Medulla oblongata (tissue), 1 donor: ENCODE measurements at regions not wholly inside any gene's neighbourhood (a gene's known extent, or its start where the extent isn't known, plus 50 kb on each side); places are given as distances from the start of the nearest gene placed in this dataset.
"Not testable (repeated sequence)": the region's sequence is repeated elsewhere in the genome, so short reads cannot be mapped to it uniquely, and the experiment has no call there.

Experiments
- DNase-seq: peaks from one replicate; pipeline ENCODE4 v3.0.0-alpha.2; 2015; ENCODE audit errors: extremely low spot score

DNA sequence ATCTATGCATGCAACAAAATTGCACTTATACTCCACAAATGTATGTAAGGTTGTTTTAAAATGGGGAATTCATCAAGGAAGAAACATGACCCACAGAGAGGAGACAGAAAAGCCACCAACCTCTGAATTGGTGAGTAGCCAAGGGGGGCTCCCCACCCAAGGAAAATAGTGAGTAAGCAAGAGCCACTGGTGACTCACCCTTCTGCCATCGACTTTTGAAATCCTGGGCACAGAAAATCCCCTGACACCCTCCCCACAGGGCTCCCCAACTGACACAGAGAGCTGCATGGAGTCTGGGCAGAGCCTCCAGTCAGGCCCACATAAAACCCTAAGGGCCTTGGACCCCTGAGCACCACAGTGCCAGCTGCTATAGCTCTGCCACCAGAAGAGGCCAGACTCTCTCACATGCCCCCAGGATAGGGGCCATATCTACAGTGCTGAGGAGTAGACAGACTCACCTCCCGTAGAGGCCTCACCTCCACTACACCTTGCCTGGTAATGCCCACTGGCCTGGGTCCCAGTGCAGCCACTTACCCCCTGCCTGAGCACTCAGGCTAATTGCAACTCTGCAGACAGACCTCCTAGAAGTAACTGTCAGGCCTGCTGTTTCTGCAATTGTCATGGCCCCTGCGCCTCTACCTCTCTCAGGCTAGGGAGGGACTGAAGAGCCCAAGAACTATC, 244.7 kb upstream of the WSB1 start:
- no peak for DNase-seq

GRCh38 chr17:27065588-27065987, 228.3 kb upstream of the WSB1 start:
- no peak for DNase-seq

DNA sequence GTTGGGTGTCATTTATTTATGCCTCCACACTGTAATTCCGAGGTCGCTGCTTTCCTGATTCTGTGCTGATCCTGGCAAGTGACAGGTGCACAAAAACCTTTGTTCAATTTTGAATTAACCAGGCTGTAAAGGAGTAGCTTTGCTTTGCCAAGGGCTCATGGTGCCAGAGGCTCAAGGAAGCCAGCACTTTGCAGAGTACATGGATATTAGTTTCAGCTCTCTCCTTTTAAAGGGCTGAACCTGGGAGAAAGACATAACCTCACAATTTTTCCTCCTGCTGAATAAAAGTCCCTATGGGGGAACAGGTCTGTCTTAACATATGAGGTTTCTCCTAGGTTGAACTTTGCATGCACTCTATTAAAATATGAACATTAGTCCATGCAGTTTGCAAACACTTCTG, 227.6 kb upstream of the WSB1 start:
- no peak for DNase-seq

GRCh38 chr17:27069842-27070508, 223.9 kb upstream of the WSB1 start:
- DNase-seq: no peak

DNA sequence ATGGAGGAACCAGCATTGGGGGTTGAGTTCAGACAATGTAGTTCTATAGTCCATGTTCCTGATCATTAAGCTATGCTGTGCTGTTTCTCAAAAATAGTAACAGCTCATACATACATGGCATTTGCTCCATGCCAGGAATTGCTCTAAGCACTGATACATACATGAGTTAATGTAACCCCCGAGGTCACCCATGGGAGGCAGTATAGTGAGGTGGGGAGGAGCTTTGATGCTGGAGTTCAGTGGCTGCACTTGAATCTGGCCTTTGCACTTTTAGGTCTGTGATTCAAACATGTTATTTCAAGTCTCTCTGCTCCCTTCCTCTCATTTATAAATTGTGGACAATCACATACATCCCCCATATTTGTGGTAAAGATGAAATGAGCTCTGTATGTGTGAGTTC, 223.1 kb upstream of the WSB1 start:
- no peak for DNase-seq

- DNase-seq: no peak
Measured at GRCh38 chr17:27072885-27073284, 221.0 kb upstream of the WSB1 start.

- no peak for DNase-seq
Measured at GRCh38 chr17:27076814-27077213, 217.1 kb upstream of the WSB1 start.

DNA sequence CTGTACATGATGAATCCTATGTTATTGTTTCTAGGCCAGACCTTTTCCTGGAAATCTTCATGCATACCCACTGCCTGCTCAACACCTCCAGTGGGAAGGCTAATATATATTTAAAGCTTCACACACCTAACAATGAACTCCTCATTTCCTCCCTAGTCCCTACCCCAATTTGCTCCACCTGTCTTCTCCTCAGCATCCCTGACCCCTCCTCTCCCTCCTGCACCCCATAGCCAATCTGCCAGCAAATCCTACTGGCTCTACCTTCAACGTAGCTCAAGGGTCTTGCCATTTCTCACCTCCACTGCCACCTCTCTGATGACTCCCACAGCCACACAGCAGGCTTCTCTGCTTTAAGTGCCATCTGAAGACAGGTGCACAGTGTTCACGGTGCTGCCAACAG, 215.6 kb upstream of the WSB1 start:
- DNase-seq: no peak

GRCh38 chr17:27079660-27080059, 214.3 kb upstream of the WSB1 start:
- DNase-seq: no peak

GRCh38 chr17:27081002-27081638, 212.8 kb upstream of the WSB1 start:
- DNase-seq: no peak

DNA sequence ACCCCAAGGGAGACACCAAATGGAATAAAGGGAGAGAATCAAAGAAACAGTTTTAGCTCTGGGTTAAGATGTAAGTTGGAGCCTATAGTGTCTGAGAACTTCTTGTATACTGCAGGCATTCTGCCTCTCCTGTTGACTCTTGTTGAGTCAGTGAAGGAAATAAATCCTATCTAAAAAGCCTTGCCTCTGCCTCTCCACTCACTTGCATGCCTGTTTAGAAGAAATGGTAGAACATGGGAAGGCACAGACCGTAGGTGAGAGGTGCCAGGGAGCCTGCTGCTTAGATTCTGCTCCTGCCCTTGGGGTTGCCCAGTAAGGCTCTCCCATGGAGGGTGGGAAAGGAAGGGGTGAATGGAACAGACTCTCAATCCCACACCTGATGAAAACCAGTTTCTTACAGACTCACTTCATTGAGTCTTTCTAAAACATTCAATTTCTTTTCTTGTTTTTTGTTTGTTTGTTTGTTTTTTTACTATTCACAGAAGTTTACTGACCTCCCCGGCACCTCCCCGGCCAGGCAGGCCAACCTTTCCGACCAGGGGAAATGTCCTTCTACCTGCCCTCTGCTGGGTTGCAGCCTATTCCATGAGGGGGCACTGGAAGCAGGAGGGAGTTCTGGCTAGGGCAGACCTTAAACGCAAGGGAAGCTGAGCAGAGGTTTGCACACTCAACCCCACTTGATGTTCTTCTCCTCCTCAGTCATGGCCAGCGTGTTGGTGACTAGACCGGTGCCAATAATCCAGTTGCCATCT, 211.7 kb upstream of the WSB1 start:
- no peak for DNase-seq

- no peak for DNase-seq
Measured at GRCh38 chr17:27082775-27083154, 211.1 kb upstream of the WSB1 start.

DNA sequence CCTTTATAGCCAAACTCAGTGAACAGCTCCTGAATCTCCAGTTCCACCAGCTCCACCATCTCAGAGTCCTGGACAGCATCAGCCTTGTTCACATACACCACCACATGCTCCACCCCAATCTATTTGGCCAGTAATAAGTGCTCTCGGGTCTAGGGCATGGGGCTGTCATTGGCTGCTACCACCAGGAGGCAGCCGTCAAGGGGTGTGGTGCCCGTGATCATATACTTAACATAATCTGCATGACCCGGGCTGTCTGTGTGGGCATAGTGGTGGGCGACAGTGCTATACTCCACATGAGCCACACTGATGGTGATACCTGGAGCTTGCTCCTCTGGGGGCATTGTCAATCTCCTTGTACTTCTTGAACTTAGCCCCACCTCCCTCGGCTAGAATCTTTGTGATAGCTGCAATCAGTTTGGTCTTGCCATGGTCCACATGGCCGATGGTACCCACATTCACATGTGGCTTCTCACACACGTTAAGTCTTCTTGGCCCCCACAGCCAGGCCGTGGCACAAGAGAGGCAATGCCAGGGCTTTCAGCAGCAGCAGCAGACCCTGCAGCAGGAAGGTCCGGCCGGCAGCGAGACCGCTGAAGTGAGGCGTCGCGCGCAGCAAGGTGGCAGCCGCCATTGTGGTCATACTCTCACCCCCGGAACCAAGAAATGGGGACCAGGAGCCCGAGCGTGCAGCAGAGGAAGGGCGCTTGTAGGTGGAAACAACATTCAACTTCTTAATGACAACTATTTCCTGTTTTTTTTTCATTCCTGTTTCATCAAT, 210.3 kb upstream of the WSB1 start:
- DNase-seq: no peak

DNA sequence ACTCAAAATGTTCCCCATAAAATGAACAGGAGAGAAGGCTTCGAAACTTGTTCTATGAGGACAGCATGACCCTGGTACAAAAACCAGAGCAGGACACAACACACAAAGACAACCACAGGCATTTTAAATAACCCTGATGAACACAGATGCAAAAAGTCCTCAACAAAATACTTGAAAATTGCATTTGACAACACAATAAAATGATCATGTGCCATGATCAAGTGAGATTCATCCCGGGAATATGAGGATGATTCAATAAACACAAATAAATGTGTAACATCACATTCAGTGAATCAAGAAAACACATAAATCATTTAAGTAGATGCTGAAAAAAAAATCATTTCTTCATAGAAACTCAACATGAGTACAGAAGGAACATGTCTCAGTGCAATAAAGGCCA, 208.4 kb upstream of the WSB1 start:
- DNase-seq: no peak

DNA sequence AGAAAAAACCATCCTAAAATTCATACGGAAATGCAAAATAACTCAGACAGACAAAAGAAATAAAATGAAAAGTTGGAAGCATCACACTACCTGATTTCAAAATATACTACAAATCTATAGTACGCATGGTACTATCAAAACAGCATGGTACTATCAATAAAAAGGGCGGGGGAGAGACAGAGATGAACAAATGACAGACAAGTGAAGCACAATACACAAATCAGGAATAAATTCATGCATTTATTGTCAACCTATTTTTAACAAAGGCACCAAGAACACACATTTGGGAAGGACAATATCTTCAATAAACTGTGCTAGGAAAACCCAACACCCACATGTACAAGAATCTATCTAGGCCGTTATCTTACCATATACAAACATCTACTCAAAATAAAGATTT, 207.4 kb upstream of the WSB1 start:
- no peak for DNase-seq

GRCh38 chr17:27087935-27088766, 205.8 kb upstream of the WSB1 start:
- no peak for DNase-seq

DNA sequence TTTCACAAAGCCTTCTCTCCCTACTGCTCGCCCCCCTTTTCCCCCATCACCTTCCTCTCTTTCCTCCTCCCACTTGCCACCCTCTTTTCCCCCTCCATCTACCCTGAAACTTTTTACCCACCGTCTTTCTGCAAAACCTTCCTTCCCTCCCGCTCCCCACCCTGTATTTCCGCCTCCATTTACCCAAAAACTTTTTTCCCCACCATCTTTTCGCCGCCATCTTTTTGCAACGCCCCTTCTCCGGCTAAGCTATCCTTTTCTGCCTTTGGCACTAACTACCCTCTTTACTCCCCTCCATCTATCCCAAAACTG, 205.2 kb upstream of the WSB1 start:
- no peak for DNase-seq

DNA sequence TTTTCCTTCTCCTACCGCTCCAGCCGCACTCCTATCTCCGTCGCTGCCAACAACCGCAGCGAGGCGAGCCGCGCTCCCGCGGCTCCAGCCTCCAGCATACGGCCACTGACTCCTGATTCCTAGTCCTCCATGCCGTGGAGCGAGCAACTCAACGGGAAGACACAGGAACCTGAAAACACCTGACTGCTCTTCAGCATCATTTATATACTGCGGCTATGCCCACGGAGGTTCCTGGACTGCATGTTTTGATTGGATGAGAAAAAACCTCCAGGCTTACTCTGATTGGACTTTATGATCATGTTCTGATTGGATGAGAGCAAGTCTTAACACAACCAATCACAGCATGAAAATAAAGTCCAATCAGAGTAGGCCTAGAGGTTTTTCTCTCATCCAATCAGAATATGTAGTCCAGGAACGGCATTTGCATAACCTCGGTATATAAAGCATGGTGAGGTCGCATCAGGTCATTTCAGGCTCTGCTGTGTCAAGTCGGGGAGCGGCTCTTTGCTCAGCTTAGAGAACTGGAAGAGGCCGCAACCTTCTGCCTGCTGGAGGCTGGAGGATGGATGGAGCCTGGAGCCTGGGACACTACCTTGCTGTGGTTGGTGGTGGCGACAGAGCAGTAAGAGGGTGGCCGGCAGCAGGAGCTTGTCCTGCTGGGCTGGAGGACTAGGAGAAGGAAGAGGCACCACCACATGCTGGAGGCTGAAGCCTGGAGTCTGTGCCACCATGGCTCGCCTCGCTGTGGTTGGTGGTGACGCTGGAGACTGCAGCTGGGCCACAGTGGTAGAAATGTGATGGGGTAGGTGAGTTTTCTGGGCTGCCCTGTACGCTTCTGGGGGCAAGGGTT, 204.6 kb upstream of the WSB1 start:
- DNase-seq: not testable (repeated sequence)

- DNase-seq: no peak
Measured at GRCh38 chr17:27089929-27090247, 204.0 kb upstream of the WSB1 start.

DNA sequence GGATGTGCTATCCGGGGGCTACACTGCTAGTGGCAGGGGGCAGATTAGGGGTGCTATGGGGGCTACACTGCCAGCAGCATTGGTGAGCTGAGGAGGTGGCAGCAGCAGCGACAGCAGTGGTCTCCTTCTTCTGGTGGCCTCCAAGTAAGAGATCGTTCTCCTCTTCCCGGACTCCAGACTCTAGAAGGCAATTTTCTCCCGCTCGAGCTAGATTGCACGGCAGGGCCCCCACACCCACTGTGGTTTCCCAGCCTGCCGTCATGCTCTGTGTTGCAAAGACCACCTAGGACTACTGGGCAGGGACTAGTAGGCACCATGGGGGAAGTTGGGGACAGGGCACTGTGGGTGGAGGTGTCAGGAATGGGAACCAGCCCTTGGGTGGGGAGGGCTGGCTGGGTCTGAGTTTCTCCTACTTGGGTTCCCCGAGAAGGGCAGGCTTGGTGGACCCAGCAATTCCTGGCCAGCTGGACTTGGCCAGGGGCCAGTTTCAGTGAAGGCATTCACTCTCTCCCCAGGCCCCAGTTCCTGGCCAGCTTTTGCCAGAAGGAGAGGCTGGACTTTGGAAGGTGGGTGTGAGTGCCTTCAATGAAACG, 203.4 kb upstream of the WSB1 start:
- not testable (repeated sequence) for DNase-seq
